ENCODE measurements at regions not wholly inside any gene's neighbourhood (a gene's known extent, or its start where the extent isn't known, plus 50 kb on each side); places are given as distances from the start of the nearest gene placed in this dataset.

DNA sequence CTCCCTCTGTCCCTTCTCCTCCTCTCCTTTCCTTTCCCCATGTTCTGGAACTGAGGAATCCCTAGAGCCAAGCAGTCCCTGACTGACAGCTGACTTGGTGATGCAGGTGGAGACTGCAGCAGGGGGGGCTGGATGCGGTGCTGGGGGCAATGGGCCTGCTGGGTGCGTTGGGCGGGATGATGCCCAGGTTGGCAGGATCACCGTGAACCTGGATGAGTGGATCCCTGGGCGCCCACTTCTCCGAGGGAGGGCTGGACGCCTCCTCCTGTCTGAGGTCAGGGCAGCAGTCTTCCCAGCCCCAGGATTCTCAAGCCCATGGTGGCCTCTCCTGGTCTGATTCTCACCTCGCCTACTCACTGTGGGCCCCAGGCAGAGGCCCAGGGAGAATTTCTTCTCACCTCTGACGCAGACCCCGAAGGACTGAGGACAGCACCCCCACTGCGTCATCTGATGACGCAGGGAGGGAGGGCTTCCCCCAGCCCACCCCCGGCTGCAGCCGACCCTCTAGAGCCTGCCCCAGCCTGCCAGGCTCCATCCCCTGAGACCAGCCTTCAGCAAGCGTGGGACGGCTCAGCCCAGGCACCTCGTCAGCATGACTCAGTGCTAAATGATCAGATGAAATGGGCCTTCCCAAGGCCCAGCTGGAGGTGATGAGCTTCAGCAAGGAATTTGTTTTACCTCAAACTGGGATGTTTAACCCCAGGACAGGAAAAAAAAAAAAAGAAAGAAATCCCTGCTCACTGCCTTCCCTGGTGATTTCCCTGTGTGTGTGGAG lies 188.0 kb upstream of the TNRC6C start:
- Histone ChIP-seq H3K4me2 (ENCODE audit: low read length) (no peak overlapping the region), H3K9ac (ENCODE audit: low read depth, low read length) (no peak overlapping the region), H3K4me3 (ENCODE audit: low read length) (no peak overlapping the region), H3K9me3 (replicated peaks; ENCODE audit: low read length) (no peaks in the 10 kb centered on the region), H3K36me3 (ENCODE audit: insufficient read depth, low read length) (no peaks in the 10 kb centered on the region), H3K4me1 (ENCODE audit: control insufficient read depth, insufficient read depth, low read length) (no peaks in the 10 kb centered on the region), H3K27me3 (ENCODE audit: control insufficient read depth, insufficient read depth, low read length) (peaks cover 66% of the 10 kb centered on the region)

DNA sequence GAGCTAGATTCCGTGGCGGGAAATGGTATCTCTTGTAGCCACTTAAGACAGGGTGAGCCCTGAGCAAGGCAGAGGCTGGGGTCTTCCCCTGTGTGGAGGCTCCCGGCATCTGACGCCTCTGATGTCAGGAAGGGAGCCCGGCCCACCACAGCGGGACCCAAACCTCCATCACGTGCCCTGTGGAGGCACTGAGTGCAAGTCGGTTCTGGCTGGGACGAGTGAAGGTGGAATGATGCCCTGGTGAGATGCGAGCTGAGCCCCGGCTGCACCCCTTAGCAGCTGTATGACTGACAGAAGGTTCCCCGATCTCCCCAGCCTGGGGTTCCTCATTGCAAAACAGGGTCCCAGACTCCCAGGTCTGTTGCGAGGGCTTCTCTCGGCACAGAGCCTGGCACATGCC lies 187.4 kb upstream of the TNRC6C start:
- Histone ChIP-seq H3K4me3 (ENCODE audit: low read length) (no peak overlapping the region), H3K9me3 (replicated peaks; ENCODE audit: low read length) (no peaks in the 10 kb centered on the region), H3K27me3 (ENCODE audit: control insufficient read depth, insufficient read depth, low read length) (peaks cover 64% of the 10 kb centered on the region), H3K36me3 (ENCODE audit: insufficient read depth, low read length) (no peaks in the 10 kb centered on the region), H3K4me1 (ENCODE audit: control insufficient read depth, insufficient read depth, low read length) (no peaks in the 10 kb centered on the region), H3K9ac (ENCODE audit: low read depth, low read length) (no peak overlapping the region), H3K4me2 (ENCODE audit: low read length) (no peak overlapping the region)

DNA sequence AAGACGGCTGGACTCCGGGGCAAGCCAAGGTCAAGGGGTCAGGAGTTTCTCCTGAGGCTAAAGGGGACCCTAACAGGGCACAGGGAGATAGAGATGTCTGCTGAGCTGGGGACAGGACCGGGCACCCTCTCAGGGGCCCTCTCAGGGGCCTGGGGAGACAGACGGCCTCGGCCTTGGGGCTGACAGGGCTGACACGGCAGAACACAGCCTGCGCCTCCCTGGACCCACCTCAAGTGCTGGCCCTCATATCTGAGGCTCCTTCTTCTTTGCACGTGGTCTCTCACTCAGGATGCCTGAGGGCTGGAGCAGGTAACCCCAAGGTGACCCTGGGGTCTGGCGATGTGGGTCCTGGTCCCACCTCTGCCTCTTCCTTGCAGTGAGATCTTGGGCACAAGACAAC lies 186.9 kb upstream of the TNRC6C start:
- Histone ChIP-seq H3K36me3 (ENCODE audit: insufficient read depth, low read length) (no peaks in the 10 kb centered on the region), H3K4me3 (ENCODE audit: low read length) (no peak overlapping the region), H3K4me2 (ENCODE audit: low read length) (no peak overlapping the region), H3K9ac (ENCODE audit: low read depth, low read length) (no peak overlapping the region), H3K9me3 (replicated peaks; ENCODE audit: low read length) (no peaks in the 10 kb centered on the region), H3K4me1 (ENCODE audit: control insufficient read depth, insufficient read depth, low read length) (no peaks in the 10 kb centered on the region), H3K27me3 (ENCODE audit: control insufficient read depth, insufficient read depth, low read length) (peaks cover 61% of the 10 kb centered on the region)

DNA sequence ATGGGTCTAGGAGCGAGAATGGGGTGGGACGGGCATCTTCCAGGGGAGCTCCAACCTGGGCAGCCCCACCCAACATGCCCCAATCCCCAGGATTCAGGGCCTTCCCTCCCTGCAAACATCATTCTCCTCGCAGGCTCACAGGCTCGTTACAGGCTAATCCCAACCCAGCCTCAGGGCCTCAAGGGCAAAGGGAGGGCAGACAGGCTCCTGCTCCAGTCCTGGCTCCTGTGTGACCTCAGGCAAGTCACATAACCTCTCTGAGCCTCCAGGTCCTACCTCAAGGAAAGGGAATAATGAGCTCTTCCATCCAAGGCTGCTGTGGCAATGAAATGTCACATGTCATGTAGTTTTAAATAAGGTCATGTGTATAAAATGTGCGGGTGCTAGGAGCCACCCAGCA lies 186.5 kb upstream of the TNRC6C start:
- no peak overlapping the region for H3K4me3 ChIP-seq (ENCODE audit: low read length)
- H3K9me3 ChIP-seq (replicated peaks; ENCODE audit: low read length): no peaks in the 10 kb centered on the region
- peaks cover 58% of the 10 kb centered on the region for H3K27me3 ChIP-seq (ENCODE audit: control insufficient read depth, insufficient read depth, low read length)
- H3K4me2 ChIP-seq (ENCODE audit: low read length): no peak overlapping the region
- H3K36me3 ChIP-seq (ENCODE audit: insufficient read depth, low read length): no peaks in the 10 kb centered on the region
- H3K9ac ChIP-seq (ENCODE audit: low read depth, low read length): no peak overlapping the region
- H3K4me1 ChIP-seq (ENCODE audit: control insufficient read depth, insufficient read depth, low read length): no peaks in the 10 kb centered on the region

DNA sequence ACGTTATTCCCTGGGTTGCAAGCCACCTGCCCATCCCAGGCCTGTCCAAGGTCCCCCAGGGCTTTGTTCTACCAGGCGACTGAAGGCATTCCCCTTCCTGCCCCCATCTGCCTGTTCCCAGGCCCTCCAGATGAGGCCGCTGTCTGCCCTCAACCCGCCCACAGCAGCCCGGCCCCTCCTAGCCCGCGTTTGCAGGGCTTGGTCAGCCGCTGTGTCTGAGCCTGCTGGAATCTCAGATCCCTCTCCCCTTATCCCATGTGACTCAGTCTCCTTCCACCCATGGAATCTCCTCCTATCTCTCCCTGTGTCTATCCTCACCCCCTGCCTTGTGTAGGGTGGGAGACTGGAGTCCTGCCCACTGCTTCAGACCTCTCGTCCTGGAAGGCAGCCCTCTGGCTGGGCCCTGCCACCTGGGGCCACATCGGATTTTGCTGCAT lies 186.0 kb upstream of the TNRC6C start:
- no peaks in the 10 kb centered on the region for H3K9me3 ChIP-seq (replicated peaks; ENCODE audit: low read length)
- no peaks in the 10 kb centered on the region for H3K4me1 ChIP-seq (ENCODE audit: control insufficient read depth, insufficient read depth, low read length)
- H3K36me3 ChIP-seq (ENCODE audit: insufficient read depth, low read length): no peaks in the 10 kb centered on the region
- no peak overlapping the region for H3K4me3 ChIP-seq (ENCODE audit: low read length)
- H3K9ac ChIP-seq (ENCODE audit: low read depth, low read length): no peak overlapping the region
- no peak overlapping the region for H3K4me2 ChIP-seq (ENCODE audit: low read length)
- peaks cover 53% of the 10 kb centered on the region for H3K27me3 ChIP-seq (ENCODE audit: control insufficient read depth, insufficient read depth, low read length)

- no peak overlapping the region for H3K4me2 ChIP-seq (ENCODE audit: low read length)
Observed at GRCh38 chr17:77772899-77773358, 185.6 kb upstream of the TNRC6C start.

GRCh38 chr17:77774182-77774581 lies 184.3 kb upstream of the TNRC6C start:
- H3K9me3 ChIP-seq (replicated peaks; ENCODE audit: low read length): no peaks in the 10 kb centered on the region
- H3K9ac ChIP-seq (ENCODE audit: low read depth, low read length): no peak overlapping the region
- H3K36me3 ChIP-seq (ENCODE audit: insufficient read depth, low read length): no peaks in the 10 kb centered on the region
- H3K4me3 ChIP-seq (ENCODE audit: low read length): no peak overlapping the region
- peaks cover 7% of the 10 kb centered on the region for H3K4me1 ChIP-seq (ENCODE audit: control insufficient read depth, insufficient read depth, low read length)
- no peak overlapping the region for H3K4me2 ChIP-seq (ENCODE audit: low read length)
- peaks cover 53% of the 10 kb centered on the region for H3K27me3 ChIP-seq (ENCODE audit: control insufficient read depth, insufficient read depth, low read length)

More at GRCh38 chr17:77772899-77773358, 185.6 kb upstream of the TNRC6C start:
- Histone ChIP-seq H3K9ac (ENCODE audit: low read depth, low read length) (no peak overlapping the region), H3K36me3 (ENCODE audit: insufficient read depth, low read length) (no peaks in the 10 kb centered on the region), H3K4me3 (ENCODE audit: low read length) (no peak overlapping the region), H3K27me3 (ENCODE audit: control insufficient read depth, insufficient read depth, low read length) (peaks cover 53% of the 10 kb centered on the region), H3K4me1 (ENCODE audit: control insufficient read depth, insufficient read depth, low read length) (no peaks in the 10 kb centered on the region), H3K9me3 (replicated peaks; ENCODE audit: low read length) (no peaks in the 10 kb centered on the region)

DNA sequence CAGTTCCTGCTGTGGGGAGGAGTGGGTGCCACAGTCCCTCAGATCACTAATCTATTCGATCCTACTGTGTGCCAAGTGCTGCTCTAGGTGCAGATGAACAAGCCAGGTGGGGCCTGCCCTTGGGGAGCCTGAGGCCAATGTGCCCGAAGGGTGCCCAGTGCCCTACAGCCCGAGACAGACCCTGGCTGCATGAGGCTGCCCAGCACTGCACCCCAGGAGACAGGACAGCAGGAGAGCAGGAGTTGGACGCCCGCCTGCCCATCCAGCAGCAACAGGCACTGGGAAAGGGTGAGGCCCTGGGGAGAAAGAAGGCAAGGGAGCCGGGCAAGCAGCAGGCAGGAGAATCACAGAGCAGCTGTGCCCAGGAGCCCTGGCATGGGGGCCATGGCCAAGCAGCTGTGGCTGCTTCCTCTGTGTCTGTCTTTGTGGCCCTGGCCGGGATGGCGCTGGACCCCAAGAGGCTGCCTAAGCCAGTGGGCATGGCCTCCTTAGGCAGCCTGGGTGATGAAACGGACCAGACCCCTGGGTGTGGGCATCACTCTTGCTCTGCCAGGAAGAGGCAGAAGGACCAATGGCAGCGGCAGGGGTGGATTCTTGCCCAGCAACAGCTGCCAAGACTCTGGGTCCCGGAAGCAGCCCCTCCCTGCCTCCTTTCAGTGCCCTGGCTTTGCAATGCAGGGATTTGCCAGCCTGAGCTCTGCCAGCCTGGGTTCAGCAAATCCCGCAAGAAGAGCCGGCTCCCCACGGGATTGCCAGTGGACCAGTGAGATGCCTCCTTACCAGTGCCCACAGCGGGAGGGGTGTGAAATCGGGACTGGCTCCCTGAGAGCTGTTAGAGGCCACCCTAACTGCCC lies 179.6 kb upstream of the TNRC6C start:
- H3K4me2 ChIP-seq (ENCODE audit: low read length): peak overlapping the region; percentile 42
- no peaks in the 10 kb centered on the region for H3K9me3 ChIP-seq (replicated peaks; ENCODE audit: low read length)
- H3K27me3 ChIP-seq (ENCODE audit: control insufficient read depth, insufficient read depth, low read length): peaks cover 43% of the 10 kb centered on the region
- H3K4me1 ChIP-seq (ENCODE audit: control insufficient read depth, insufficient read depth, low read length): peaks cover 18% of the 10 kb centered on the region
- no peaks in the 10 kb centered on the region for H3K36me3 ChIP-seq (ENCODE audit: insufficient read depth, low read length)
- H3K4me3 ChIP-seq (ENCODE audit: low read length): peak overlapping the region; percentile 17
- H3K9ac ChIP-seq (ENCODE audit: low read depth, low read length): peak overlapping the region; percentile 65

DNA sequence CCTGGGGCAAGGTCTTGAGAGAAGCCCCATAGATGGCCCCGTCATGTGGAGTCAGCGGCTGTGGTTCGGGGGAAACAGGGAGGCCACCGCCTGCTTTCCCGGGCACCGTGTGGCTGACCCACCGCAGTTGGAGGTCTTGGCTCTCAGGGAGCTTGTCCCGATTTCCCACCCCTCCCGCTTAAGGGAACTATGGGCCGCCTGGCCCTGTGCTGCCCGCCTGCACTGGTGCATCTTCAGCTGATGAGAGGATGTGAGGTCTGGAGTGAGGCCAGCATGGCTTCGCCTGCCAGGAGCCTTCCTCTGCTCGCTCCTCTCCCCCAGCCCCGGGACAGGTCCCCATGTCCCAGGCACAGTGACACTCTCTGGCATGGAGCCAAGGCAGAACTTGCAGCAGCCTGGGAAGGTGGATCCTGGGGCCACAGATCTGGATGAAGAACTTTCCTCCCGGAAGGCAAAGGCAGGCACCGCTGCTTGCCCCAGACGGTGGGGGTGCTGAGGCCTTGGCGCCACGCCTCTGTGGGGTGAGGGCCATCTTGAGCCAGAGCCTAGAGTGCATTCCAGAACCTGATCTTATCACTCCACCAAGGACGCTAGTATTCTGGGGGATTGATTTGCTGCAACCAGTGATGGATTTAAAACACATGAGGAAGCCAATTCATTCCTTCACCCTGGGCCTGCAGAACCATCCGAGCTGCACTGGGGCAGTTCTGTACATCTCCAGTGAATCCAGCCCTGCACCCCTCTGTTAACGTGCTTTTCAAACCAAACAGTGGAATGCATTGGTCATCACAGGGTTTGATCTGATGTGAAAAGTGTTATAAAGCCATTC lies 178.6 kb upstream of the TNRC6C start:
- no peaks in the 10 kb centered on the region for H3K9me3 ChIP-seq (replicated peaks; ENCODE audit: low read length)
- H3K4me2 ChIP-seq (ENCODE audit: low read length): peak overlapping the region; percentile 42
- H3K27me3 ChIP-seq (ENCODE audit: control insufficient read depth, insufficient read depth, low read length): peaks cover 41% of the 10 kb centered on the region
- H3K4me3 ChIP-seq (ENCODE audit: low read length): peak overlapping the region; percentile 17
- H3K9ac ChIP-seq (ENCODE audit: low read depth, low read length): peak overlapping the region; percentile 65
- H3K4me1 ChIP-seq (ENCODE audit: control insufficient read depth, insufficient read depth, low read length): peaks cover 18% of the 10 kb centered on the region
- no peaks in the 10 kb centered on the region for H3K36me3 ChIP-seq (ENCODE audit: insufficient read depth, low read length)

DNA sequence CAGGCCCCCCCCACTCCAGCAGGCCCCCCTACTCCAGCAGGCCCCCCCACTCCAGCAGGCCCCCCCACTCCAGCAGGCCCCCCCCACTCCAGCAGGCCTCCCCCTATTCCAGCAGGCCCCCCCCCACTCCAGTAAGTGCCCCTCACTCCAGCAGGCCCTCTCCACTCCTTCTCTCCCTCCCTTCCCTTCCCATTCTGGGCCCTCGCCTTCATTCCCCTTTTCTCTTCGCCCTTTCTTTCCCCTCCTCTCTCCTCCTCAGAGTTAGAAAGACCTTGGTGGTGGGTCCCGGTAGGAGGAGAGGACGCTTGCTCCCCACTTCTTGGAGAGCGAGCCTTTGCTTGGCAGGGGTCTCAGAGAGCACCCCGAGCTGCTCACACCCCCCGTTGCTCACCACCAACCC lies 177.0 kb upstream of the TNRC6C start:
- no peak overlapping the region for H3K4me3 ChIP-seq (ENCODE audit: low read length)
- no peak overlapping the region for H3K4me2 ChIP-seq (ENCODE audit: low read length)
- peaks cover 51% of the 10 kb centered on the region for H3K27me3 ChIP-seq (ENCODE audit: control insufficient read depth, insufficient read depth, low read length)
- H3K9me3 ChIP-seq (replicated peaks; ENCODE audit: low read length): no peaks in the 10 kb centered on the region
- peaks cover 18% of the 10 kb centered on the region for H3K4me1 ChIP-seq (ENCODE audit: control insufficient read depth, insufficient read depth, low read length)
- H3K9ac ChIP-seq (ENCODE audit: low read depth, low read length): no peak overlapping the region
- H3K36me3 ChIP-seq (ENCODE audit: insufficient read depth, low read length): no peaks in the 10 kb centered on the region

GRCh38 chr17:77782201-77782600 lies 176.3 kb upstream of the TNRC6C start:
- H3K4me1 ChIP-seq (ENCODE audit: control insufficient read depth, insufficient read depth, low read length): peaks cover 18% of the 10 kb centered on the region

More at GRCh38 chr17:77782201-77782600, 176.3 kb upstream of the TNRC6C start:
- Histone ChIP-seq H3K9ac (ENCODE audit: low read depth, low read length) (no peak overlapping the region), H3K4me3 (ENCODE audit: low read length) (no peak overlapping the region), H3K27me3 (ENCODE audit: control insufficient read depth, insufficient read depth, low read length) (peaks cover 58% of the 10 kb centered on the region), H3K9me3 (replicated peaks; ENCODE audit: low read length) (no peaks in the 10 kb centered on the region), H3K36me3 (ENCODE audit: insufficient read depth, low read length) (no peaks in the 10 kb centered on the region), H3K4me2 (ENCODE audit: low read length) (no peak overlapping the region)
